Tibial nerve (tissue), 4 donors: ENCODE measurements at regions not wholly inside any gene's neighbourhood (a gene's known extent, or its start where the extent isn't known, plus 50 kb on each side); places are given as distances from the start of the nearest gene placed in this dataset.

Experiments
- CTCF ChIP-seq, 5 experiments: fragments of 200-600 bp in 3 of 5; fragments of 450-650 bp in 2 of 5; sonication (generic) in 3 of 5; IDR thresholded peaks; one replicate each; pipeline ENCODE4 v1.5.1; 2016 to 2019; ENCODE audit warnings: antibody characterized with exemption in 5 of 5, mild to moderate bottlenecking in 3 of 5, moderate library complexity in 2 of 5
- EP300 ChIP-seq, 2 donors: sonication (generic); formaldehyde crosslinking; IDR thresholded peaks; one replicate each; pipeline ENCODE4 v1.6.1; 2017; ENCODE audit warnings: antibody characterized with exemption in 2 of 2, mild to moderate bottlenecking in 1 of 2
- POLR2A ChIP-seq, 2 donors: fragments of 450-650 bp; IDR thresholded peaks; one replicate each; pipeline ENCODE4 v1.6.1; 2017; ENCODE audit warnings: antibody characterized with exemption in 2 of 2, mild to moderate bottlenecking in 2 of 2, moderate library complexity in 2 of 2

DNA sequence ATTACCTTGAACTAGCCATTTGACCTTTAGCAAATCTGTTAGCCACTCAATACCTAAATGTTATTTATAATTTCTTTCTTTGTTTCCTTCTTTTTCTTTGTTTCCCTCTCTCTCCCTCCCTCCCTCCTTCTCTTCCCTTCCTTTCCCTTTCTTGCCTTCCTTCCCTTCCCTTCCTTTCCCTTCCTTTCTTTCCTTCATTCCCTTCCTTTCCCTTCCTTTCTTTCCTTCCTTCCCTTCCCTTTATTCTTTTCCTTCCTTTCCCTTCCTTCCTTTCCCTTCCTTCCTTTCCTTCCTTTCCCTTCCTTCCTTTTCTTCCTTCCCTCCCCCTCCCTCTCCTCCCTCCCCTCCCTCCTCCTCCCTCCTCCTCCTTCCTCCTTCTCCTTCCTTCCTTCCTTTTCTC is 75.7 kb upstream of the KCNA4 start:
- no peak for TF ChIP-seq CTCF (IDR thresholded peaks at IDR 0.05)
- TF ChIP-seq POLR2A (IDR thresholded peaks at IDR 0.05) = no peak
- no peak for TF ChIP-seq EP300 (IDR thresholded peaks at IDR 0.05)
